Parathyroid adenoma (tissue), 2 donors: ENCODE measurements at regions not wholly inside any gene's neighbourhood (a gene's known extent, or its start where the extent isn't known, plus 50 kb on each side); places are given as distances from the start of the nearest gene placed in this dataset.
"Not testable (repeated sequence)": the region's sequence is repeated elsewhere in the genome, so short reads cannot be mapped to it uniquely, and the experiment has no call there.

Source experiments
- H2AFZ ChIP-seq: fragments of 300-600 bp; sonication (generic); one replicate; pipeline ENCODE4 v1.7.0; 2017; ENCODE audit warnings: antibody characterized with exemption, mild to moderate bottlenecking
- H3K27ac ChIP-seq: fragments of 300-600 bp; sonication (generic); one replicate; pipeline ENCODE4 v1.7.0; 2017
- H3K27me3 ChIP-seq: fragments of 300-600 bp; sonication (generic); one replicate; pipeline ENCODE4 v1.7.0; 2017; ENCODE audit warnings: low read length; ENCODE audit not compliant: control insufficient read depth, insufficient read depth
- H3K36me3 ChIP-seq: fragments of 300-600 bp; sonication (generic); one replicate; pipeline ENCODE4 v1.7.0; 2017; ENCODE audit warnings: low read length; ENCODE audit not compliant: control insufficient read depth, insufficient read depth
- H3K4me1 ChIP-seq: fragments of 300-600 bp; sonication (generic); one replicate; pipeline ENCODE4 v1.7.0; 2017; ENCODE audit warnings: control low read depth
- H3K4me2 ChIP-seq: fragments of 300-600 bp; sonication (generic); one replicate; pipeline ENCODE4 v1.7.0; 2017; ENCODE audit warnings: low read length
- H3K4me3 ChIP-seq: fragments of 300-600 bp; sonication (generic); one replicate; pipeline ENCODE4 v1.7.0; 2017; ENCODE audit warnings: low read depth, low read length
- H3K79me2 ChIP-seq: fragments of 300-600 bp; sonication (generic); one replicate; pipeline ENCODE4 v1.7.0; 2017; ENCODE audit warnings: control low read depth
- H3K9ac ChIP-seq: fragments of 300-600 bp; sonication (generic); one replicate; pipeline ENCODE4 v1.7.0; 2017; ENCODE audit warnings: mild to moderate bottlenecking
- H3K9me3 ChIP-seq: fragments of 300-600 bp; sonication (generic); one replicate; pipeline ENCODE4 v1.7.0; 2017; ENCODE audit warnings: low read length; ENCODE audit not compliant: control insufficient read depth
- CTCF ChIP-seq: fragments of 300-600 bp; sonication (generic); IDR thresholded peaks from one replicate; pipeline ENCODE4 v1.7.0; 2017; ENCODE audit warnings: antibody characterized with exemption, mild to moderate bottlenecking
- donor health status: primary hyperparathyroidism.

DNA sequence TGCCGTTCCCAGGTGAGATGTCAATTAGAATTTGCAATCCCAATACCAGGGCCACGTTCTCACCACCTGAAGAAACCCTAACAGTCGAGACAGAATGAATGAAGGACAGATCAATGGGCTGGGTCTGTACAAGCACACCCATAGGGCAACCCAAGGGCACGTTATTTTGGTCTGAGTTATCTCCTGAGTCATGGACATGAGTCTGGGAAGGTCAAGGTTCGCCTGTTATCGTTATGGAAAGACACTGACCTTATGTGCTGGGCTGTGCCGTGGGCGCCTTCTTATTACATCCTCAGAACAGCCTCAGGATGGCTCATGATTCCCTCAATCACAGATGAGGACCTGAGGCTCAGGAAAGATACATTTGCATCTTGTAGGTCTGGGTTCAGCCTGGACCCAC, 175.0 kb upstream of the SULF2 start:
- Histone ChIP-seq H3K4me2 (no peak overlapping the region), H3K27ac (no peak overlapping the region), H3K4me3 (no peak overlapping the region), H3K4me1 (peaks cover 8% of the 10 kb centered on the region), H3K9me3 (no peaks in the 10 kb centered on the region), H3K27me3 (no peaks in the 10 kb centered on the region), H3K9ac (no peak overlapping the region), H2AFZ (no peak overlapping the region), H3K36me3 (no peaks in the 10 kb centered on the region), H3K79me2 (no peaks in the 10 kb centered on the region)
- no peak for TF ChIP-seq CTCF

DNA sequence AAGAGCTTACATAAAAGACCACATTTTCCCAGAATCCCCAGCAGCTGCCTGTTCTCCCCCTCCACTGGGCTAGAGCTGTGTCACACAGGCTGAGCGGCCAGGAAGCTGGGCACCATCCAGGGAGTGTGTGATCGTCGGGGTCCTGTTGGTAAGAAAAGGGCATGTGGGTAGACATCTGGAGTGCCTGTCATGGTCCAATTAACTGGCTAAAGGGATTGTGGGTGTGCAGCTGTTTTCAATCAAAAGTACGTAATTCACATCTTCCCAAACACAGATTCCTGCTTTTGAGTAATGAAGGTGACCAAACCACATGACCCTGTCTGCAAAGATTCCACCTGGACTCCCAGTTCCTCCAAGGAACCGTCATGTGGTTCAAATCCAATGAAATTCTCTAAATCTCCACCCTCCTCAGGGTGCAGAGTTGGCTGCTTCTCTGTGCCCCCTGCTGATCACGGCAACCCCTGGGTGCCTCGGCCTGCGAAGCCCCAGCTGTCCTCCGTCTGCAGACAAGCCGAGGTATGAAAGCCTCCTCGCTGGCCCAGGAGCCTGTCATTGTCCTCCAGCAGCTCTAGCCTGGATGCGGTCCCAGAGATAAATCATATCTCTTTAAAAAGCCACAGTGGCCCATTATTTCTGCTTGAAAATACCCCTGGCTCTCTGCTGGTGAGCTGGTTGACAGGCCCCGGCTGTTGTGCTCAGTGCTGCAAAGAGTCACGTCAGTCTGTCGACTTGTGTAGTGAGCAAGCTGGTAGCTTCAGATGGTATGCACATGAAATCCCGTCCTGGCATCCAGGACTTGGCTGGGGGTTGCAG, 172.9 kb upstream of the SULF2 start:
- not testable (repeated sequence) for H3K4me3 ChIP-seq, H3K9ac ChIP-seq, H3K4me2 ChIP-seq, H3K9me3 ChIP-seq, H2AFZ ChIP-seq, H3K27me3 ChIP-seq, H3K4me1 ChIP-seq, H3K36me3 ChIP-seq, H3K27ac ChIP-seq, H3K79me2 ChIP-seq

- Histone ChIP-seq H3K79me2 (no peaks in the 10 kb centered on the region), H2AFZ (no peak overlapping the region)
- TF ChIP-seq CTCF: no peak
Observed at GRCh38 chr20:47957135-47957534, 171.9 kb upstream of the SULF2 start.

DNA sequence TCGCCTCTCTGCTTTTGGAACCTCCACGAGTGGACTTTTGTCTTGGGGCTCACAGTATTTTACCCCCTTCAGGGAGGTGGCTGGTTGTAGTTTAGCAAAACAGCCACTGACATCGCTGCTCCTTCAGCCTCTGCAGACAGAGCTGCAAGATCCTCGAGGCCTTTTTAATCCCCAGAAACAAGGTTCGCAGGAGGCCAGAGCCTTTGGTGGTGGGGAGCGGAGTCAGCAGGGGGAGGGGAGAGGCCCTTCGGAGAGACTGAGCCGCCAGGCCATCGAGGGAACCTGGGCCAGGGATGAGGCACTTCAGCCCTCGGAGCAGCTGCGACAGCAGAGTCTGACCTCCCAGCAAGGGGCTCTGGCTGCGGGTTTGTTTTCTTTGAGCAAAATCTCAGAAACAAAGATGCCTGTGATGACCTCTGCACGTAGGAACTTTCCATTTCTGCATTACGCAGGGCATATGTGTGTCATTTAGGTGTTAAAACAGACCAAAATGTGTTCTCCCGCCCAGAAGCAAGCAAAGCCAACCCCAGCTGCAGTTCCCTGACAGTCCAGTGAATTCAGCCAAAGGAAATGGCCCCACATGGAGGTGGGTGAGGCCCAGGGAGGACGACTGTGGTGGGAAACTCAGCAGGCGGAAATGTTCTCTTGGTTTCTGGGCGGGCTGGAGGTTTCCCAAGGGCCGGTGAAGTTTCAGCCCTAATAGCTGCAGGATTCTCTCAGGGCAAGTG, 171.2 kb upstream of the SULF2 start:
- Histone ChIP-seq H3K4me2 (no peak overlapping the region), H3K79me2 (no peaks in the 10 kb centered on the region), H3K36me3 (no peaks in the 10 kb centered on the region), H3K9ac (no peak overlapping the region), H3K27ac (no peak overlapping the region), H3K4me1 (no peaks in the 10 kb centered on the region), H3K4me3 (no peak overlapping the region), H3K27me3 (no peaks in the 10 kb centered on the region), H2AFZ (no peak overlapping the region), H3K9me3 (no peaks in the 10 kb centered on the region)
- TF ChIP-seq CTCF: no peak

More at GRCh38 chr20:47957135-47957534, 171.9 kb upstream of the SULF2 start:
- Histone ChIP-seq H3K9ac (no peak overlapping the region), H3K36me3 (no peaks in the 10 kb centered on the region), H3K4me1 (no peaks in the 10 kb centered on the region), H3K4me3 (no peak overlapping the region), H3K4me2 (no peak overlapping the region), H3K9me3 (no peaks in the 10 kb centered on the region), H3K27ac (no peak overlapping the region), H3K27me3 (no peaks in the 10 kb centered on the region)

GRCh38 chr20:47953471-47953870, 168.2 kb upstream of the SULF2 start:
- H3K9me3 ChIP-seq: no peaks in the 10 kb centered on the region
- no peak overlapping the region for H3K4me2 ChIP-seq
- no peak overlapping the region for H2AFZ ChIP-seq
- no peaks in the 10 kb centered on the region for H3K27me3 ChIP-seq
- no peak overlapping the region for H3K4me3 ChIP-seq
- TF ChIP-seq CTCF: no peak
- no peaks in the 10 kb centered on the region for H3K79me2 ChIP-seq
- H3K36me3 ChIP-seq: no peaks in the 10 kb centered on the region
- H3K27ac ChIP-seq: no peak overlapping the region
- H3K9ac ChIP-seq: no peak overlapping the region
- no peaks in the 10 kb centered on the region for H3K4me1 ChIP-seq
